ENCODE measurements at regions not wholly inside any gene's neighbourhood (a gene's known extent, or its start where the extent isn't known, plus 50 kb on each side); places are given as distances from the start of the nearest gene placed in this dataset.

- TF ChIP-seq ZBTB33 (IDR thresholded peaks at IDR 0.05) (no peak), MAX (IDR thresholded peaks at IDR 0.05; ENCODE audit: low read depth, low read length) (no peak)
Measured at GRCh38 chr3:64824394-64824909, 136.7 kb upstream of the ADAMTS9 start (continued).

- WGBS (ENCODE audit: insufficient coverage, insufficient replicate concordance, low lambda C conversion rate, missing lambda C conversion rate): 91% methylated on average over 1 of the region's 1 CpG
- RAD21 ChIA-PET (ENCODE audit: unreplicated experiment): no interaction called here
- H3K9ac ChIP-seq (ENCODE audit: control insufficient read depth, insufficient read depth, low read length): no peak overlapping the region
- in situ Hi-C loops (cut with MboI) (no loop called here), intact Hi-C loops (cut with micrococcal nuclease; ENCODE audit: unreplicated experiment) (no loop called here)
- POLR2A ChIA-PET: no interaction called here
- no peak for DNase-seq (ENCODE audit: low read depth, low spot score)
- no peaks in the 10 kb centered on the region for H3K27me3 ChIP-seq (replicated peaks in 1 of 2; ENCODE audit: control insufficient read depth in 2 of 2, insufficient read depth in 2 of 2, low read length in 1 of 2)
- FAIRE-seq: no peak
- no peaks in the 10 kb centered on the region for H3K9me3 ChIP-seq (replicated peaks; ENCODE audit: control insufficient read depth, insufficient read depth, low read length)
- H3K4me3 ChIP-seq: no peak overlapping the region
- no peak overlapping the region for H3K27ac ChIP-seq (ENCODE audit: control insufficient read depth, insufficient read depth)
- H2AFZ ChIP-seq (ENCODE audit: control insufficient read depth, low read depth, low read length): no peak overlapping the region
- H3K36me3 ChIP-seq (ENCODE audit: control insufficient read depth in 2 of 2, insufficient read depth in 2 of 2, low read length in 1 of 2): no peaks in the 10 kb centered on the region
- no peak for ATAC-seq
- BruUV-seq (replicated peaks): no TSS peak
- no peaks in the 10 kb centered on the region for H4K20me1 ChIP-seq (ENCODE audit: control insufficient read depth, insufficient read depth)
- SMC1A ChIA-PET (ENCODE audit: uncharacterized antibody, unreplicated experiment): no interaction called here
- TF ChIP-seq BMI1 (IDR thresholded peaks at IDR 0.05; ENCODE audit: borderline replicate concordance) (no peak), BCLAF1 (IDR thresholded peaks at IDR 0.05) (no peak), POLR2A (IDR thresholded peaks at IDR 0.05; ENCODE audit: low read depth, low read length) (no peak), RBBP5 (conservative IDR thresholded peaks at IDR 0.05) (no peak), ZNF622 (IDR thresholded peaks at IDR 0.05) (no peak), SKIL (IDR thresholded peaks at IDR 0.05; ENCODE audit: low read depth, poor library complexity, severe bottlenecking) (no peak), MEF2B (IDR thresholded peaks at IDR 0.05; ENCODE audit: partially characterized antibody, poor library complexity, severe bottlenecking) (no peak), CBFB (IDR thresholded peaks at IDR 0.05; ENCODE audit: low read depth) (no peak), JUNB (IDR thresholded peaks at IDR 0.05) (no peak), CEBPB (IDR thresholded peaks at IDR 0.05; ENCODE audit: borderline replicate concordance in 1 of 2, low read depth in 2 of 2, low read length in 2 of 2) (no peak), SUZ12 (IDR thresholded peaks at IDR 0.05; ENCODE audit: unreplicated experiment) (no peak), CHD4 (IDR thresholded peaks at IDR 0.05) (no peak), PAX8 (IDR thresholded peaks at IDR 0.05) (no peak), BCL3 (IDR thresholded peaks at IDR 0.05; ENCODE audit: borderline replicate concordance, insufficient read depth, low read depth, low read length, poor library complexity, severe bottlenecking) (no peak)
- no peaks in the 10 kb centered on the region for H3K4me1 ChIP-seq (ENCODE audit: control insufficient read depth, insufficient read depth, low read length)
- no peak overlapping the region for H3K4me2 ChIP-seq (ENCODE audit: control insufficient read depth, insufficient read depth)
- H3K79me2 ChIP-seq (ENCODE audit: control insufficient read depth, insufficient read depth, low read length): no peaks in the 10 kb centered on the region
- CTCF ChIA-PET: no interaction called here
Measured at GRCh38 chr3:64818196-64818595, 130.4 kb upstream of the ADAMTS9 start.

Data from GM12878 (cell line).